ENCODE measurements at regions not wholly inside any gene's neighbourhood (a gene's known extent, or its start where the extent isn't known, plus 50 kb on each side); places are given as distances from the start of the nearest gene placed in this dataset.

GRCh38 chr17:77637818-77638575 lies 320.5 kb upstream of the TNRC6C start:
- TF ChIP-seq CTCF (conservative IDR thresholded peaks at IDR 0.05; ENCODE audit: low read depth, low read length): no peak
- no peak for DNase-seq (ENCODE audit: low read depth)
- no peak overlapping the region for H3K4me3 ChIP-seq (ENCODE audit: low read length)

- H3K4me3 ChIP-seq (ENCODE audit: low read length): no peak overlapping the region
- no peak for DNase-seq (ENCODE audit: low read depth)
- no peak for TF ChIP-seq CTCF (conservative IDR thresholded peaks at IDR 0.05; ENCODE audit: low read depth, low read length)
Observed at GRCh38 chr17:77640252-77640651, 318.3 kb upstream of the TNRC6C start.

GRCh38 chr17:77640916-77641605 lies 317.4 kb upstream of the TNRC6C start:
- TF ChIP-seq CTCF (conservative IDR thresholded peaks at IDR 0.05; ENCODE audit: low read depth, low read length): no peak
- no peak for DNase-seq (ENCODE audit: low read depth)
- no peak overlapping the region for H3K4me3 ChIP-seq (ENCODE audit: low read length)

GRCh38 chr17:77641718-77642117 lies 316.8 kb upstream of the TNRC6C start:
- no peak overlapping the region for H3K4me3 ChIP-seq (ENCODE audit: low read length)
- no peak for TF ChIP-seq CTCF (conservative IDR thresholded peaks at IDR 0.05; ENCODE audit: low read depth, low read length)
- DNase-seq (ENCODE audit: low read depth): no peak

GRCh38 chr17:77644181-77645071 lies 314.1 kb upstream of the TNRC6C start:
- no peak for TF ChIP-seq CTCF (conservative IDR thresholded peaks at IDR 0.05; ENCODE audit: low read depth, low read length)
- DNase-seq (ENCODE audit: low read depth): no peak
- H3K4me3 ChIP-seq (ENCODE audit: low read length): no peak overlapping the region

- peak; percentile 37 for TF ChIP-seq CTCF (conservative IDR thresholded peaks at IDR 0.05; ENCODE audit: low read depth, low read length)
- H3K4me3 ChIP-seq (ENCODE audit: low read length): no peak overlapping the region
- no peak for DNase-seq (ENCODE audit: low read depth)
Observed at GRCh38 chr17:77645072-77646045, 313.1 kb upstream of the TNRC6C start.
